ENCODE measurements at regions not wholly inside any gene's neighbourhood (a gene's known extent, or its start where the extent isn't known, plus 50 kb on each side); places are given as distances from the start of the nearest gene placed in this dataset.

- TF ChIP-seq CTCF (IDR thresholded peaks at IDR 0.05), result no peak
- no peak for TF ChIP-seq POLR2AphosphoS5 (IDR thresholded peaks at IDR 0.05)
- no peak for TF ChIP-seq POLR2A (IDR thresholded peaks at IDR 0.05)
- no peak for TF ChIP-seq EP300 (IDR thresholded peaks at IDR 0.05)
Observed at GRCh38 chr21:20618878-20619277, 379.3 kb upstream of the NCAM2 start.

All from gastroesophageal sphincter (tissue), 3 donors.